GM19240 (cell line): ENCODE measurements at regions not wholly inside any gene's neighbourhood (a gene's known extent, or its start where the extent isn't known, plus 50 kb on each side); places are given as distances from the start of the nearest gene placed in this dataset.
"Not testable (repeated sequence)": the region's sequence is repeated elsewhere in the genome, so short reads cannot be mapped to it uniquely, and the experiment has no call there.

Experiments
- DNase-seq: peaks from one replicate; pipeline ENCODE4 v3.0.0; 2011; ENCODE audit warnings: low spot score; ENCODE audit not compliant: insufficient read length

DNA sequence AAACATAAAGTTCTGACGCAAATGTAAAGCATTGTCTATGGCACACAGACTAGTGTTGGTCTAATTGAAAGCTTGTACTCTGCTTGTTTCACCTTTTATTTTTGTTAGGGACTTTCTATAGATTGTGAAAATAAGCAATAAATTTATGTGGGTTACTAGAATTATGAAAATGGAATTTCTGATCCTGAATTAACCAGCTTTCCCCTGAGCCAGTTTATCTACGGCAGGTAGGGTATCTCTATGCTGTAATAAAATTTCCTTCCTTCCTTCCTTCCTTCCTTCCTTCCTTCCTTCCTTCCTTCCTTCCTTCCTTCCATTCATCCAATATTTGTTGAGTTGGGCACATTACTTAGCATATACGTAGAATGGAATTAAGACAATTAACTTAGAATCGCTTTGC lies 362.6 kb upstream of the SPRED2 start:
- no peak for DNase-seq

GRCh38 chr2:65791404-65791975 lies 359.1 kb upstream of the SPRED2 start:
- no peak for DNase-seq

DNA sequence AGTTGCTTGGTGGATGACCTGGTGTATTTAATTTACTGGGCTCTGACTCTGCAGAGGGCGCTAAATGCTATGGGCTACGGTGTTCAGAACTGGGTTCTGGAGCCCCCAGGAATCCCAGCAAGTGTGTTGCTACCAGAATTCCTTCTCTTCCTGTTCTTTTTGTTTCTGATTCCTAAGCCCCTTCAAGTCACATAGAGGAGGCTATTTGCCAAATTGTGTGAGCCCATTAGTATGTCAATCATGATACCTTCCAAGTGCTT lies 358.2 kb upstream of the SPRED2 start:
- DNase-seq, result no peak

GRCh38 chr2:65789923-65790675 lies 357.7 kb upstream of the SPRED2 start:
- no peak for DNase-seq

GRCh38 chr2:65788556-65788955 lies 356.2 kb upstream of the SPRED2 start:
- no peak for DNase-seq

DNA sequence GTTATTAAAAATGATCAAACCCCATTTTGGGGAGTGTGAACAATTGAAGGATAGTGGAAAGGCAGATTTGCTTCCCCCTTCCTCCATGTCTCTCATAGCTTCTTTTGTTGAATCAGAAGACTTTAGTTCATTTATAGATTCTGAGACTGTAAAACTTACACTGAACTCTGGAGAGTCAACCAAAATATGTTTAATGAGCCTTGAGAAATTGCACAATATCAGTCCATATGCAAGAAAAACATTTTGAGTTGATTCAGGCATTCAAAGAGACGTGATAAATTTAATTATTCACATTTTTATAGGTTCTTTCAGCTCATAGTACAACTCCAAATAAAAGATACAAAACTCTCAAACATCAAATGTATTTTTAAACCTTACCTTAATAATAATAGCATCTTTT lies 354.4 kb upstream of the SPRED2 start:
- DNase-seq, result no peak

DNA sequence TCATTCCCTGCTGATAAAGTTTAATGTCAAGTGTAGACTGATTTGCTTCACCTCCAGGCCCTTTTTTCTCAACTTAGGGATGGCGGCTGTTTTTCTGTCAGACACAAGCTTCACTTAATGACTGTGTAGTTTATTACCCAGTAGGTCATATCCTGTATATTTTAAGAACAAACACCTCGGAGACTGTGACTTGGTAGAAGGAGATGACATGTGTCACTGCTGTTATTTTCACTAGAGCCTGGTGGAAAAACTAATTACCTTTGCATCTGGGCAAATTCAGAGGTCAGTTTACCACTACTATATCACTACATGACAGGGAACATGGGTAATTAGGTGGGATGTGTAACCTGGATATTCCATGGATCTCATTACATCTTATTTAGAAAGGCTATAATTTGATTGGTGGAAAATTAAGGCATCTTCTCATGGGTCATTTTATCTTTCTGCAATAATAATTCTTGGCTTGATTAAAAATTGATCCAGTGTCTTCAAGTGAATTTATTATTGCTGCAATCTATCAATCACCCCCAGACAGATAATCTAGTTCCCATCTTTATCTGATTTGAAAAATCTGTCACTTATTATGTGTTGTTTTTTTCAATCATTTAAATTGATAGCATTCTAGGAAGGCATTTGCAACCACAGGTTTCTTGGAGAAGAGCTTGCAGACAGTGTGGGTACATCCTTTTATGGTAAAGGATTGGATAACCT lies 353.8 kb upstream of the SPRED2 start:
- DNase-seq, result no peak

DNA sequence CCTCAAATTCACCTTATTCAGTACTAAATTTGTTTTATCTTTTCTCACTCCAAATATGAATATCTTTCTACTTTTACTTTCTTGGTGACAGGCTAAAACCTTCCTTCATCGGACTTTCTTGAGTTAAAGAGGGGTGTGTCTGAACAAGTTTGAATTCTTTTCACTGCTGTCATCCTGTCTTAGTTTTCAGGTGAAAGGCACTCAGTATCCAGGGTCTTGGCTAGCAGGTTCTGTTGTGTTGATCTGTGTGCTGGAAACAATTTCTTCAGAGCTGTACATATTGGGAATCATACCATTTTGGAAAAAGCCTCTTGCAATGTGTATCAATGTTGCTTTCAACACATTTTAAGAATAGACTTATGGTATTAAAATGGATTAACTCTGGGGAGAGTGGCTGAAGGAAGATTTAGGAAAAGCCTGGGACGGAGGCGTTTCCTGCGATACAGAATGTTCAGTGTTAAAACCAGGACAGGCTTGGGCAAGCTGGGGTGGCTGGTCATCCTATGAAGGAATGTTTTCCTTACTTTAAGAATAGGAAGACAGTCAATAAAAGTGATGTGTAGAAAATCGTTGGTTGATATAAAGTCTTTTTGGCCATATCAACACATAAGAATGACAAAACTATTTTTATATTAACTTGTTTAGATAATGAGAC lies 350.7 kb upstream of the SPRED2 start:
- DNase-seq, result no peak

DNA sequence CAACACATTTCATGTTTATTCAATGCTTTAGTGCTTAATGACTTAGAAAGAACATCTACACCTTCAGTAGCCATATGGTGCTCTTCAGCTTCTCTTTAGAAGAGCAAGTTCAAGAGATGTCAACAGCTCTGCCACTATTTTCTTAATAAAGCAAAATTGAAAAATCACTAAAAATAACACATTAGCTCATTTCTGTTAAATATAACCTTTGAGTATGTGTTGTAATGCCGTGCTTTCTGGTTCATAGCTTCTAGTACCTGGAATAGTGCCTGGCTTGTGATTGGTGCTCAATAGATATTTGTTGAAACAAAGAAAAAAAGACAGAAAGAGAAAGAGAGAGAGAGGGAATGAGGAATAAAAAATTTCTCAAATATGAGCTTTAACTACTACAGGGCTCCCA lies 349.8 kb upstream of the SPRED2 start:
- no peak for DNase-seq

- DNase-seq, result no peak
Measured at GRCh38 chr2:65781756-65782155, 349.4 kb upstream of the SPRED2 start.

- DNase-seq, result no peak
Measured at GRCh38 chr2:65779021-65779420, 346.6 kb upstream of the SPRED2 start.

DNA sequence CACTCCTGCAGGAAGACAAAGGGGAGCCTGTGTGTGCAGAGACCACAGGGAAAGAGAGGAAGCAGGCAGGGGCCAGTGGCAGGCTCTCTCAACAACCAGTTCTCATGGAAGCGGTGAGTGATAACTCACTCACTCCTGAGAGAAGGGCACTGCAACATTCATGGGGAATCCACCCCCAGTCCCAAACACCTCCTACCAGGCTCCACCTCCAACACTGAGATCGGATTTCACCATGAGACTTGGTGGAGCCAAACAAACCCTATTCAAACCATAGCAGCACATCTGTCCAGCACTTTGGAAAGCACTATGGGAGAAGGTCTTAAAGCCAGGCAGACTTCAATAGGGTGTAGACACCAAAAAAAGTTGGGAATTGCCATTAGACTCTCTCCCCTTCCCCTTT lies 345.7 kb upstream of the SPRED2 start:
- DNase-seq, result no peak

GRCh38 chr2:65775839-65776238 lies 343.4 kb upstream of the SPRED2 start:
- no peak for DNase-seq

DNA sequence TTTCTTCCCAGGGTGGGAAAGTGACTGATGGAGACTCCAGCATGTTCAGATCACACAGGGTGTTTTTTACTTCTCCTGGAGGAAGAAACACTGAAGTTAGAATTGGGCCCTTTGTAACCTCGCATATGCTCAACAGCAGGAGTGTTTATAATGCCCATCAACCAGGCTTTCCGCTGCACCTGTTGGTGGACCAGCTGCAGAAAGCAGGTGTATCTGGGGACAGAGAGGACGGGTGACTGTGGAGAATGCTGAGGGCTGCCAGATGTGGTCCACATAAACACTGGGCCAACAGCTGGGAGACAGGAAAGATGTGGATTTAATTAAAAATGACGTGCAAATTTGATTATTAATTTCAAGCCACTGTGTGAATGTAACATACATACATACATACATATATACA lies 335.5 kb upstream of the SPRED2 start:
- DNase-seq, result no peak

GRCh38 chr2:65766768-65767267 lies 334.4 kb upstream of the SPRED2 start:
- no peak for DNase-seq

DNA sequence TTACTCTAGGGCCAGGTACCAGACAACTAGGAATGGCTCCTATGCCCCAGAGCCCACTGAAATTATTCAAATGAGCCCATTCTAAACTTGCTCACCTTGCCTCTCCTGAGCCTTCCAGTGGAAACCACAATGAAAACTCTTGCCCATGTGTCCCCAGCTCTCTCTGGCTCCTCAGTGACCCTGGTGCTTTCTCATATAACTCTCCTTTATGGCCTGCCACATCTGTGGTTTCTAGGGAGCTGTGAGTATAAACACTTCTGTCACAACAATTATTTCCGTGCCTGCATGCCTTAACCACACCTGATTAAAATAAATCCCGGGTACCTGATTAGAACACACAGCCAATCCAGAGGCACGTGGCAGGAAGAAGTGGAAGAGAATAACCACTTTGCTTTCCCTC lies 333.0 kb upstream of the SPRED2 start:
- no peak for DNase-seq

- no peak for DNase-seq
Measured at GRCh38 chr2:65762068-65762467, 329.7 kb upstream of the SPRED2 start.

- no peak for DNase-seq
Measured at GRCh38 chr2:65754219-65754618, 321.8 kb upstream of the SPRED2 start.

GRCh38 chr2:65751408-65751807 lies 319.0 kb upstream of the SPRED2 start:
- no peak for DNase-seq

GRCh38 chr2:65749545-65749944 lies 317.1 kb upstream of the SPRED2 start:
- DNase-seq, result no peak

DNA sequence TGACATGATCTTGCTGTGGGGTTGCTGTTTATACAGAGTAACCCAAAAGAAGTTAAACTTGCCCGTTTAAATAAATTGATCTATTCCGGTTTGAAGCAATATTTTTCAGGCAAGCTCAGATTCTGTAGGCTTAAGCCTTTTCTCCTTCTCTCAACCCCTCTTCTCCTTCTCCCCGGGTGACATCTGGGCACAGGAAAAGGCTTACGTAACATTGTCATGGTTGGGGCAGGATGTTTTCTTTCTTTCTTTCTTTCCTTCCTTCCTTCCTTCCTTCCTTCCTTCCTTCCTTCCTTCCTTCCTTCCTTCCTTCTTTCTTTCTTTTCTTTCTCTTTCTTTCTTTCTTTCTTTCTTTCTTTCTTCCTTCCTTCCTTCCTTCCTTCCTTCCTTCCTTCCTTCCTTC lies 315.5 kb upstream of the SPRED2 start:
- DNase-seq, result not testable (repeated sequence)

DNA sequence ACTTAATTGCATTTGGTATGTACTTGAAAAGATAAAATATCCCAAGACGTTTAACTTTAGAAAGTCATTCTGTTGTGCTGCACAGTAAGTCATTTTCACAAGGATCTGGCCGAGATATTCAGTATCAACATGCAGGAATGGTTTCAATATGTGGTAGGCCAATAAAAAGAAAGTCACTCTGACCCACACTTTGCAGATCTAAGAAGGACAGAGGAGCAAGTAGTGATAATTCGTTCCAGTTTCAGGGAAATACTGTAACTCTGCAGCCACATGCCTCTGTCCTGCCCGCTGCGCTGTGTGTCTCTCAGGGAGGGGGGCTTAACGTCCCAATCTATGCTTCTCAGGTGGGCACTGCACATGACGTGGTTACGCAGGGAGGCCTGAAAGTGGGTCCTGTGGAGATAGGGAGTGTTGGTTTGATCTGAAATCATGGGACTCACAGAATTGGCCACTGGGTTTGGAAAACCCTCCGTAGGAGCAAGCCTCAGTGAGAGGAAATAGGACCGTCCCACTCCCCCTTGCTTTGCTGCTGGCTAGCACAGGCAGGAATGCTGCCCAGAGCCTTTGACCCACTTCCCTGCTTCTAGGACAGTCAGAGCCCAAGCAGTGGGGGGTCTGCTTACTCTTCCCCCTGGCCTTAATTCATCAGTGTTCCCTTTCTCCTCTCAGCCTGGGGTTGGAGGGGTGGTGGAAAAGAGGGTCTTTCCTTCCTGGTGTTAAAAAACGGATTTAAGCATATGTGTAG lies 314.7 kb upstream of the SPRED2 start:
- no peak for DNase-seq
